ENCODE measurements at regions not wholly inside any gene's neighbourhood (a gene's known extent, or its start where the extent isn't known, plus 50 kb on each side); places are given as distances from the start of the nearest gene placed in this dataset.

GRCh38 chr4:184287697-184288255 lies 70.1 kb upstream of the ENPP6 start:
- no peak for TF ChIP-seq EZH2phosphoT487 (IDR thresholded peaks at IDR 0.05; ENCODE audit: insufficient read depth, low read depth)
- no peak for TF ChIP-seq EZH2 (IDR thresholded peaks at IDR 0.05; ENCODE audit: insufficient read depth, poor library complexity, severe bottlenecking)

Data from GM23248 (cell line).